Upper lobe of left lung (tissue), 6 donors: ENCODE measurements at regions not wholly inside any gene's neighbourhood (a gene's known extent, or its start where the extent isn't known, plus 50 kb on each side); places are given as distances from the start of the nearest gene placed in this dataset.

Source experiments
- ATAC-seq, 2 donors: fragments of 200-7000 bp; cut with Tn5 transposase; one replicate each; pipeline ENCODE4 v1.9.1; 2022; ENCODE audit warnings: mild to moderate bottlenecking in 2 of 2, moderate library complexity in 2 of 2; ENCODE audit not compliant: low FRiP score in 2 of 2
- DNase-seq, 2 donors: peaks; one replicate each; pipeline ENCODE4 v3.0.0-alpha.2; 2019 to 2020
- H3K27ac ChIP-seq, 4 donors: fragments of 200-600 bp; sonication (generic); one replicate each; pipeline ENCODE4 v1.5.1; 2016 to 2019
- H3K27me3 ChIP-seq, 4 donors: fragments of 200-600 bp; sonication (generic); one replicate each; pipeline ENCODE4 v1.5.1; 2017 to 2019
- H3K36me3 ChIP-seq, 4 donors: fragments of 200-600 bp; sonication (generic); one replicate each; pipeline ENCODE4 v1.5.1; 2016 to 2019
- H3K4me1 ChIP-seq, 4 donors: fragments of 200-600 bp; sonication (generic); one replicate each; pipeline ENCODE4 v1.5.1; 2018 to 2019
- H3K4me3 ChIP-seq, 4 donors: fragments of 200-600 bp; sonication (generic); one replicate each; pipeline ENCODE4 v1.5.1; 2017 to 2019; ENCODE audit warnings: mild to moderate bottlenecking in 2 of 4, moderate library complexity in 1 of 4
- H3K9me3 ChIP-seq, 4 donors: fragments of 200-600 bp; sonication (generic); one replicate each; pipeline ENCODE4 v1.5.1; 2018 to 2019
- EP300 ChIP-seq, 4 donors: sonication (generic); formaldehyde crosslinking; IDR thresholded peaks; one replicate each; pipeline ENCODE4 v1.5.1; 2017; ENCODE audit warnings: antibody characterized with exemption in 4 of 4, control low read depth in 2 of 4
- POLR2A ChIP-seq, 4 donors: fragments of 450-650 bp; IDR thresholded peaks; one replicate each; pipeline ENCODE4 v1.5.1; 2016 to 2017; ENCODE audit warnings: antibody characterized with exemption in 4 of 4, mild to moderate bottlenecking in 2 of 4
- POLR2AphosphoS5 ChIP-seq, 2 donors: sonication (generic); formaldehyde crosslinking; IDR thresholded peaks; one replicate each; pipeline ENCODE4 v1.5.1; 2017; ENCODE audit warnings: antibody characterized with exemption in 2 of 2
- WGBS, 2 donors: methylation state at CpG; one replicate each; pipeline ENCODE4 v1.1.5; 2017 to 2018; 5-methylcytosine and 5-hydroxymethylcytosine counted together
- TF ChIP-seq, protein P1 (sequence below), 6 experiments: fragments of 450-650 bp in 4 of 6; fragments of 200-600 bp in 2 of 6; sonication (generic) in 2 of 6; IDR thresholded peaks; one replicate each; pipeline ENCODE4 v1.5.1; 2016 to 2019; ENCODE audit warnings: antibody characterized with exemption in 6 of 6
- donor health status: DM: no; HTN: no; CAD: no; lungs with moderate emphysema.
- donor health status: DM: no; HTN: yes; CAD: no; lungs with severe emphysema.

DNA sequence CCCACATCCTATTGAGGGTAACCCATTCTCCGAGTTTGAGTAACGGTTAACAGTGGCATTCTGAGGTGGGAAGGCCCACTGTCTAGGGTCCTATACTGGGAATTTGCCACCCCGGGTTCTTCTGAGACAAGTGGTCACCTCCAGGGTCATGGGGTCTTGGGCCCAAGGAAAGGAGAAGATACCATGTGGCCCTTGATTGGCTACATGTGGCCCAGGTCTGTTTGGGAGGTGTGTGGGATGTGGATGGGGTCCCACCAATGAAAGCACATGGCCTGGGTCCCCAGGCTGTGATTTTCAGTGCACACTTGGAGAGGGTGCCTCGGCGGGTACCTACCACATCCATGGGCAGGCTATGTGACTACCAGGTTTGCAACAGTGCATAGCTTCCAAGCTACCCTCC lies 214.4 kb downstream of the UBE3A start:
- 81 to 87% methylated on average over 2 to 5 of the region's 5 CpGs for WGBS, 2 donors
- no peak overlapping the region for H3K4me3 ChIP-seq
- DNase-seq (no peak), ATAC-seq (no peak)
- no peak overlapping the region for H3K27ac ChIP-seq
- peaks cover 0 to 75% (median 6%) of the 10 kb centered on the region in 4 donors for H3K9me3 ChIP-seq
- no peaks in the 10 kb centered on the region for H3K4me1 ChIP-seq
- no peaks in the 10 kb centered on the region for H3K36me3 ChIP-seq
- TF ChIP-seq POLR2AphosphoS5 (IDR thresholded peaks at IDR 0.05) (no peak), EP300 (IDR thresholded peaks at IDR 0.05) (no peak), POLR2A (IDR thresholded peaks at IDR 0.05) (no peak)
- TF ChIP-seq, protein P1, sequence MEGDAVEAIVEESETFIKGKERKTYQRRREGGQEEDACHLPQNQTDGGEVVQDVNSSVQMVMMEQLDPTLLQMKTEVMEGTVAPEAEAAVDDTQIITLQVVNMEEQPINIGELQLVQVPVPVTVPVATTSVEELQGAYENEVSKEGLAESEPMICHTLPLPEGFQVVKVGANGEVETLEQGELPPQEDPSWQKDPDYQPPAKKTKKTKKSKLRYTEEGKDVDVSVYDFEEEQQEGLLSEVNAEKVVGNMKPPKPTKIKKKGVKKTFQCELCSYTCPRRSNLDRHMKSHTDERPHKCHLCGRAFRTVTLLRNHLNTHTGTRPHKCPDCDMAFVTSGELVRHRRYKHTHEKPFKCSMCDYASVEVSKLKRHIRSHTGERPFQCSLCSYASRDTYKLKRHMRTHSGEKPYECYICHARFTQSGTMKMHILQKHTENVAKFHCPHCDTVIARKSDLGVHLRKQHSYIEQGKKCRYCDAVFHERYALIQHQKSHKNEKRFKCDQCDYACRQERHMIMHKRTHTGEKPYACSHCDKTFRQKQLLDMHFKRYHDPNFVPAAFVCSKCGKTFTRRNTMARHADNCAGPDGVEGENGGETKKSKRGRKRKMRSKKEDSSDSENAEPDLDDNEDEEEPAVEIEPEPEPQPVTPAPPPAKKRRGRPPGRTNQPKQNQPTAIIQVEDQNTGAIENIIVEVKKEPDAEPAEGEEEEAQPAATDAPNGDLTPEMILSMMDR (IDR thresholded peaks at IDR 0.05): no peak
- H3K27me3 ChIP-seq: no peaks in the 10 kb centered on the region

DNA sequence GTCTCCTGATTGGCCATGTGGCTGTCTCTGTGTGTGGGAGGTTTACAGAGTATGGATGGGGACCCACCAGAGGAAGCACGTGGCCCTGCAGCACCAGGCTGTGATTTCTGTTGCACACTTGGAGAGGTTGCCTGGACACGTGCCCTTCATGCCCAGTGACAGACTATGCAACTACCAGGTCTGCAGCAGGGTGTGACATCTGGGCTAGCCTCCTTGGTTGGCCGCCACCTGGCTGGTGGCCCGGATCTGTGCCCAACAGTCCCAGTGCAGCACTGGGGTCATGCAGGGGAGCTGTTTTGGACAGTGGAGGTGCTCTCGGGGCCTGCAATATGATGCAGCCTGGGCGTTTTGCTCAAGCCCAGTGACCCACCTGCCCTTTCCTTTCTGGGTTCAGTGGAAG lies 212.5 kb downstream of the UBE3A start:
- TF ChIP-seq POLR2A (IDR thresholded peaks at IDR 0.05) (no peak), EP300 (IDR thresholded peaks at IDR 0.05) (no peak), POLR2AphosphoS5 (IDR thresholded peaks at IDR 0.05) (no peak)
- TF ChIP-seq, protein P1 (IDR thresholded peaks at IDR 0.05): no peak
- Histone ChIP-seq H3K4me1 (no peaks in the 10 kb centered on the region), H3K9me3 (peaks cover 0 to 76% (median 5%) of the 10 kb centered on the region in 4 donors), H3K36me3 (no peaks in the 10 kb centered on the region), H3K27me3 (no peaks in the 10 kb centered on the region), H3K27ac (no peak overlapping the region), H3K4me3 (no peak overlapping the region)
- DNase-seq (no peak), ATAC-seq (no peak)
- 84 to 87% methylated on average over 3 to 6 of the region's 6 CpGs for WGBS, 2 donors

DNA sequence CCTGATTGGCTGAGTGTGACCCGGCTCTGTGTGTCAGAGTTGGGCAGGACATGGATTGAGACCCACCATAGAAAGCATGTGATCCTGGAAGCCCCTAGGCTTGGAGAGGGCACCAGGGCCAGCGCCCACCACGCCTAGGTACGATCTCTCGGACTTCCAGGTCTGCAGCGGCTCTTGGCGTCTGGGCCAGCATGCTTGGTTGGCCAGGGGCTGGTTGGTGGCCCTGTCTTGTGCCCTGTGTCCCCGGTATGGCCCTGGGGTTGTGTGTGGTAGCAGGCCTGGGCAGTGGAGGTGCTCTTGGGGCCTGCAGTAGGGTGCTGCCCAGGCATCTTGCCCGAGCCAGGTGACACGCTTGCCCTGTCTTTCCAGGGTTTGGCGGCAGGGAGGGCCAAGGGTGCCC lies 210.6 kb downstream of the UBE3A start:
- DNase-seq (peak in 1 of 2 donors; percentile 68), ATAC-seq (no peak)
- no peak overlapping the region for H3K4me3 ChIP-seq
- no peaks in the 10 kb centered on the region for H3K27me3 ChIP-seq
- TF ChIP-seq POLR2AphosphoS5 (IDR thresholded peaks at IDR 0.05) (no peak), EP300 (IDR thresholded peaks at IDR 0.05) (no peak)
- TF ChIP-seq, protein P1 (IDR thresholded peaks at IDR 0.05): no peak
- WGBS, 2 donors: 88 to 94% methylated on average over 9 to 11 of the region's 11 CpGs
- H3K36me3 ChIP-seq: no peaks in the 10 kb centered on the region
- no peak overlapping the region for H3K27ac ChIP-seq
- no peaks in the 10 kb centered on the region for H3K4me1 ChIP-seq
- H3K9me3 ChIP-seq: peaks cover 0 to 77% (median 4%) of the 10 kb centered on the region in 4 donors

DNA sequence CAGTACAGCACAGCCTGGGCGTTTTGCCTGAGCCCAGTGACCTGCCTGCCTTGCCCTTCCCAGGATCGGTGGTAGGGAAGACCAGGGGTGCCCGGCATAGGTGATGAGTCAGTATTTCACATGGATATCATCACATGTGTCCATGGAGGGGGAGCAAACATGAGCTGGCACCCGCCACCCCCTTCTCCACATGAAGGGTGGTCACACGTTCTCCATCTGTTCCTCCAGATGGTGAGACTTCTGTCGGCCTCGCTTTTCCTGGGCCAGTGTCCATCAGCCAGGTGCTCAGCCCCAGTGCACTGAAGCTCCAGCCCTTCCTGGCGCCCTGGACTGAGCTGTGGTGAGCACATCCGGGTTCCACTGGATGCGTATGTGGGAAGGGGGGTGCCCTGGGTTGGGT lies 208.4 kb downstream of the UBE3A start:
- Histone ChIP-seq H3K27me3 (no peaks in the 10 kb centered on the region), H3K4me1 (no peaks in the 10 kb centered on the region), H3K36me3 (no peaks in the 10 kb centered on the region), H3K4me3 (no peak overlapping the region), H3K27ac (no peak overlapping the region), H3K9me3 (peaks cover 0 to 80% (median 6%) of the 10 kb centered on the region in 4 donors)
- DNase-seq (no peak), ATAC-seq (no peak)
- 85 to 87% methylated on average over 3 to 10 of the region's 10 CpGs for WGBS, 2 donors
- TF ChIP-seq POLR2AphosphoS5 (IDR thresholded peaks at IDR 0.05): no peak
- TF ChIP-seq, protein P1 (IDR thresholded peaks at IDR 0.05): no peak
- no peak for TF ChIP-seq POLR2A (IDR thresholded peaks at IDR 0.05)
- TF ChIP-seq EP300 (IDR thresholded peaks at IDR 0.05): no peak

DNA sequence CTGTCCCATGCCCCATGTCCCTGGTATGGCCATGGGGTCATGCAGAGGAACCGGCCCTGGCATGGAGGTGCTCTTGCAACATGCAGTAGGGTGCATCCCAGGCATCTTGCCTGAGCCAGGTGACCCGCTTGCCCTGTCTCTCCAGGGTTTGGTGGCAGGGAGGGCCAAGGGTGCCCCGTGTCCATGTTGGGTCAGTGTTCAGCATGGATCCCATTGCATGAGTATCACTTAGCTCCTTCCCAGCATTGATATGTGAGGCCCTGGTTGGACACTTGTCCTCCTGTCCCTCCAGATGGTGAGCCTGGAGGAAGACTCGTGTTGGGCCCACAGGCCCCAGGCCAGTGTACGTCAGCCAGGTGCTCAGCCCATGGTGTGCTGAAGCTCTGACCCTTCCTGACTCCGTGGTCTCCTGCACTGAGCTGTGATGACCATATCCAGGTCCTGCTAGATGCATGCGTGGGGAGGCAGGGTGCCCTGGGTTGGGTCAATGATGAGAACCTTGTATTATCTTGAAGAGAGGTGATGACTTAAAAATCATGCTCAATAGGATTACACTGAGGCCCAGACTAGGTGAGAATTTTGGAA lies 205.0 kb downstream of the UBE3A start:
- DNase-seq (no peak), ATAC-seq (no peak)
- no peak for TF ChIP-seq POLR2AphosphoS5 (IDR thresholded peaks at IDR 0.05)
- TF ChIP-seq EP300 (IDR thresholded peaks at IDR 0.05): no peak
- no peak for TF ChIP-seq POLR2A (IDR thresholded peaks at IDR 0.05)
- TF ChIP-seq, protein P1 (IDR thresholded peaks at IDR 0.05): no peak
- no peaks in the 10 kb centered on the region for H3K36me3 ChIP-seq
- no peaks in the 10 kb centered on the region for H3K27me3 ChIP-seq
- H3K4me3 ChIP-seq: no peak overlapping the region
- no peaks in the 10 kb centered on the region for H3K4me1 ChIP-seq
- peaks cover 0 to 71% (median 3%) of the 10 kb centered on the region in 4 donors for H3K9me3 ChIP-seq
- H3K27ac ChIP-seq: no peak overlapping the region
- WGBS, 2 donors: 76 to 80% methylated on average over 1 to 4 of the region's 7 CpGs
